Uterus (tissue), 3 donors: ENCODE measurements at regions not wholly inside any gene's neighbourhood (a gene's known extent, or its start where the extent isn't known, plus 50 kb on each side); places are given as distances from the start of the nearest gene placed in this dataset.

ENCODE experiments used
- DNase-seq, 2 donors: peaks; one replicate each; pipeline ENCODE4 v3.0.0-alpha.2; 2019 to 2020
- H3K27ac ChIP-seq, 2 donors: fragments of 200-600 bp; sonication (generic); 1 replicate in 1 of 2; 2 replicates in 1 of 2; pipeline ENCODE4 v1.5.1; 2016 to 2018
- H3K27me3 ChIP-seq, 2 donors: fragments of 200-600 bp; sonication (generic); one replicate each; pipeline ENCODE4 v1.5.1; 2018 to 2019; ENCODE audit warnings: control low read depth in 1 of 2
- H3K36me3 ChIP-seq, 2 donors: fragments of 200-600 bp; sonication (generic); one replicate each; pipeline ENCODE4 v1.5.1; 2019; ENCODE audit warnings: control low read depth in 1 of 2
- H3K4me1 ChIP-seq, 2 donors: fragments of 200-600 bp; sonication (generic); one replicate each; pipeline ENCODE4 v1.5.1; 2018 to 2019; ENCODE audit warnings: control low read depth in 1 of 2
- H3K4me3 ChIP-seq, 2 donors: fragments of 200-600 bp; sonication (generic); 1 replicate in 1 of 2; 2 replicates in 1 of 2; pipeline ENCODE4 v1.5.1; 2018 to 2019; ENCODE audit warnings: mild to moderate bottlenecking in 1 of 2
- H3K9me3 ChIP-seq, 2 donors: fragments of 200-600 bp; sonication (generic); one replicate each; pipeline ENCODE4 v1.5.1; 2019; ENCODE audit warnings: control low read depth in 1 of 2
- CTCF ChIP-seq, 4 experiments: fragments of 200-600 bp in 2 of 4; fragments of 450-650 bp in 2 of 4; sonication (generic) in 2 of 4; IDR thresholded peaks; one replicate each; pipeline ENCODE4 v1.5.1; 2016 to 2019; ENCODE audit warnings: antibody characterized with exemption in 4 of 4, mild to moderate bottlenecking in 2 of 4, moderate library complexity in 1 of 4
- POLR2A ChIP-seq, 2 donors: fragments of 450-650 bp; IDR thresholded peaks; one replicate each; pipeline ENCODE4 v1.6.1; 2016; ENCODE audit warnings: antibody characterized with exemption in 2 of 2, mild to moderate bottlenecking in 1 of 2, moderate library complexity in 1 of 2
- intact Hi-C: fragments of 100-400 bp; cut with DNase I; formaldehyde crosslinking; loops from one replicate; pipeline ENCODE4 v1.15.1; 2023; ENCODE audit warnings: low total_unique reads
- donor health status: DM: yes; HTN: yes; CAD: no.

GRCh38 chr18:75777630-75778029 is 350.1 kb upstream of the SMIM21 start:
- H3K4me1 ChIP-seq, result no peaks in the 10 kb centered on the region
- no peak for DNase-seq
- H3K9me3 ChIP-seq, result no peaks in the 10 kb centered on the region
- no peak overlapping the region for H3K27ac ChIP-seq
- intact Hi-C loops, result no loop called here
- TF ChIP-seq CTCF (IDR thresholded peaks at IDR 0.05), result no peak
- no peak for TF ChIP-seq POLR2A (IDR thresholded peaks at IDR 0.05)
- H3K4me3 ChIP-seq, result no peak overlapping the region
- H3K36me3 ChIP-seq, result no peaks in the 10 kb centered on the region
- no peaks in the 10 kb centered on the region for H3K27me3 ChIP-seq

- Histone ChIP-seq H3K27ac (no peak overlapping the region), H3K4me3 (no peak overlapping the region), H3K27me3 (no peaks in the 10 kb centered on the region), H3K36me3 (no peaks in the 10 kb centered on the region), H3K9me3 (no peaks in the 10 kb centered on the region), H3K4me1 (no peaks in the 10 kb centered on the region)
- intact Hi-C loops, result no loop called here
- TF ChIP-seq CTCF (IDR thresholded peaks at IDR 0.05), result no peak
- TF ChIP-seq POLR2A (IDR thresholded peaks at IDR 0.05), result no peak
- DNase-seq, result no peak
Measured at GRCh38 chr18:75775121-75775520, 347.6 kb upstream of the SMIM21 start.

- no peak overlapping the region for H3K4me3 ChIP-seq
- H3K9me3 ChIP-seq, result no peaks in the 10 kb centered on the region
- no peaks in the 10 kb centered on the region for H3K36me3 ChIP-seq
- no peak overlapping the region for H3K27ac ChIP-seq
- intact Hi-C loops, result no loop called here
- no peak for DNase-seq
- H3K4me1 ChIP-seq, result no peaks in the 10 kb centered on the region
- TF ChIP-seq CTCF (IDR thresholded peaks at IDR 0.05), result no peak
- TF ChIP-seq POLR2A (IDR thresholded peaks at IDR 0.05), result no peak
- no peaks in the 10 kb centered on the region for H3K27me3 ChIP-seq
Measured at GRCh38 chr18:75773618-75774017, 346.1 kb upstream of the SMIM21 start.

- no peaks in the 10 kb centered on the region for H3K9me3 ChIP-seq
Measured at GRCh38 chr18:75762758-75763157, 335.3 kb upstream of the SMIM21 start.

GRCh38 chr18:75760208-75760607 is 332.7 kb upstream of the SMIM21 start:
- Histone ChIP-seq H3K4me3 (no peak overlapping the region), H3K36me3 (no peaks in the 10 kb centered on the region), H3K27me3 (no peaks in the 10 kb centered on the region), H3K9me3 (no peaks in the 10 kb centered on the region), H3K4me1 (no peaks in the 10 kb centered on the region), H3K27ac (no peak overlapping the region)
- TF ChIP-seq POLR2A (IDR thresholded peaks at IDR 0.05) (no peak), CTCF (IDR thresholded peaks at IDR 0.05) (no peak)
- intact Hi-C loops, result no loop called here
- no peak for DNase-seq

More at GRCh38 chr18:75762758-75763157, 335.3 kb upstream of the SMIM21 start:
- H3K4me3 ChIP-seq, result no peak overlapping the region
- no peaks in the 10 kb centered on the region for H3K4me1 ChIP-seq
- no peak overlapping the region for H3K27ac ChIP-seq
- H3K36me3 ChIP-seq, result no peaks in the 10 kb centered on the region
- intact Hi-C loops, result no loop called here
- DNase-seq, result no peak
- TF ChIP-seq POLR2A (IDR thresholded peaks at IDR 0.05), result no peak
- TF ChIP-seq CTCF (IDR thresholded peaks at IDR 0.05), result no peak
- H3K27me3 ChIP-seq, result no peaks in the 10 kb centered on the region
